Fibroblast of mammary gland (primary cell): ENCODE measurements at regions not wholly inside any gene's neighbourhood (a gene's known extent, or its start where the extent isn't known, plus 50 kb on each side); places are given as distances from the start of the nearest gene placed in this dataset.

Experiments
- DNase-seq: peaks from one replicate; pipeline ENCODE4 v3.0.0-alpha.2; 2010; ENCODE audit warnings: low read depth
- H3K4me3 ChIP-seq: 2 replicates; pipeline ENCODE4 v1.5.1; 2011; ENCODE audit warnings: low read depth, mild to moderate bottlenecking, low read length, moderate library complexity; ENCODE audit not compliant: control insufficient read depth
- CTCF ChIP-seq: conservative IDR thresholded peaks from 2 replicates; pipeline ENCODE4 v1.5.1; 2011; ENCODE audit warnings: low read depth, low read length, inconsistent platforms; ENCODE audit not compliant: control insufficient read depth, insufficient read depth

- H3K4me3 ChIP-seq = no peak overlapping the region
- no peak for DNase-seq
- no peak for TF ChIP-seq CTCF
Observed at GRCh38 chr2:63772061-63772460, 69.6 kb upstream of the UGP2 start.

GRCh38 chr2:63775191-63775590 lies 66.5 kb upstream of the UGP2 start:
- DNase-seq = no peak
- H3K4me3 ChIP-seq = no peak overlapping the region
- TF ChIP-seq CTCF = no peak

- DNase-seq = no peak
- TF ChIP-seq CTCF = no peak
Observed at GRCh38 chr2:63776382-63776781, 65.3 kb upstream of the UGP2 start.

GRCh38 chr2:63777816-63778215 lies 63.9 kb upstream of the UGP2 start:
- no peak for TF ChIP-seq CTCF
- DNase-seq = no peak
- H3K4me3 ChIP-seq = no peak overlapping the region

More at GRCh38 chr2:63776382-63776781, 65.3 kb upstream of the UGP2 start:
- no peak overlapping the region for H3K4me3 ChIP-seq

- no peak for DNase-seq
- H3K4me3 ChIP-seq = no peak overlapping the region
- TF ChIP-seq CTCF = no peak
Observed at GRCh38 chr2:63778391-63778790, 63.3 kb upstream of the UGP2 start.

GRCh38 chr2:63780518-63781155 lies 61.1 kb upstream of the UGP2 start:
- no peak overlapping the region for H3K4me3 ChIP-seq
- DNase-seq = no peak
- TF ChIP-seq CTCF = no peak

GRCh38 chr2:63784461-63784860 lies 57.2 kb upstream of the UGP2 start:
- no peak overlapping the region for H3K4me3 ChIP-seq
- no peak for TF ChIP-seq CTCF
- no peak for DNase-seq
